GM23338 (cell line): ENCODE measurements at regions not wholly inside any gene's neighbourhood (a gene's known extent, or its start where the extent isn't known, plus 50 kb on each side); places are given as distances from the start of the nearest gene placed in this dataset.

Experiments
- ATAC-seq: fragments of 200-7000 bp; cut with Tn5 transposase; 3 replicates; pipeline ENCODE4 v1.9.1; 2020
- DNase-seq: peaks from one replicate; pipeline ENCODE4 v3.0.0-alpha.2; 2015; ENCODE audit warnings: low spot score
- H2AFZ ChIP-seq: fragments of 200-600 bp; sonication (generic); 2 replicates; pipeline ENCODE4 v1.8.0; 2016; ENCODE audit warnings: antibody characterized with exemption, mild to moderate bottlenecking, moderate library complexity
- H3F3A ChIP-seq: fragments of 200-600 bp; sonication (generic); replicated peaks from 2 replicates; pipeline ENCODE4 v1.8.0; 2017; ENCODE audit warnings: antibody characterized with exemption, mixed run types, low read depth
- H3K27ac ChIP-seq: fragments of 200-600 bp; sonication (generic); 2 replicates; pipeline ENCODE4 v1.6.1; 2016; ENCODE audit warnings: low read depth
- H3K27me3 ChIP-seq: fragments of 200-600 bp; sonication (generic); 2 replicates; pipeline ENCODE4 v1.8.0; 2016; ENCODE audit warnings: mild to moderate bottlenecking, mixed run types, moderate library complexity; ENCODE audit not compliant: insufficient read depth
- H3K36me3 ChIP-seq: fragments of 200-600 bp; sonication (generic); 2 replicates; pipeline ENCODE4 v1.8.0; 2016; ENCODE audit warnings: mild to moderate bottlenecking; ENCODE audit not compliant: insufficient read depth
- H3K4me1 ChIP-seq: fragments of 200-600 bp; sonication (generic); 2 replicates; pipeline ENCODE4 v1.8.0; 2016; ENCODE audit warnings: mild to moderate bottlenecking, moderate library complexity; ENCODE audit not compliant: insufficient read depth
- H3K4me2 ChIP-seq: fragments of 200-600 bp; sonication (generic); 2 replicates; pipeline ENCODE4 v1.7.1; 2017; ENCODE audit warnings: mixed run types
- H3K4me3 ChIP-seq: fragments of 200-600 bp; sonication (generic); 2 replicates; pipeline ENCODE4 v1.6.1; 2016; ENCODE audit warnings: mixed run types
- H3K79me2 ChIP-seq: fragments of 200-600 bp; sonication (generic); replicated peaks from 2 replicates; pipeline ENCODE4 v1.8.0; 2017; ENCODE audit warnings: mild to moderate bottlenecking; ENCODE audit not compliant: insufficient read depth
- H3K9me2 ChIP-seq: fragments of 200-600 bp; sonication (generic); 2 replicates; pipeline ENCODE4 v1.8.0; 2017; ENCODE audit not compliant: insufficient read depth
- H4K20me1 ChIP-seq: fragments of 200-600 bp; sonication (generic); replicated peaks from 2 replicates; pipeline ENCODE4 v1.8.0; 2017; ENCODE audit warnings: mild to moderate bottlenecking; ENCODE audit not compliant: insufficient read depth
- H3K27ac Mint-ChIP-seq: 2 replicates; pipeline ENCODE4 v1.8.0; 2020; ENCODE audit warnings: inconsistent platforms, mild to moderate bottlenecking, moderate library complexity, mixed read lengths
- H3K27me3 Mint-ChIP-seq: 3 replicates; pipeline ENCODE4 v1.8.0; 2022; ENCODE audit warnings: low read depth, mild to moderate bottlenecking, moderate library complexity, mixed read lengths, inconsistent platforms; ENCODE audit not compliant: insufficient read depth, poor library complexity
- H3K36me3 Mint-ChIP-seq: 3 replicates; pipeline ENCODE4 v1.8.0; 2021; ENCODE audit warnings: low read depth, mild to moderate bottlenecking, inconsistent platforms, moderate library complexity, mixed read lengths
- H3K4me1 Mint-ChIP-seq: 3 replicates; pipeline ENCODE4 v1.8.0; 2020; ENCODE audit warnings: mild to moderate bottlenecking, inconsistent platforms, mixed read lengths
- H3K4me3 Mint-ChIP-seq: 3 replicates; pipeline ENCODE4 v1.8.0; 2021; ENCODE audit warnings: moderate library complexity, mild to moderate bottlenecking, inconsistent platforms, mixed read lengths
- H3K9me3 Mint-ChIP-seq: 3 replicates; pipeline ENCODE4 v1.8.0; 2020; ENCODE audit warnings: moderate library complexity, mild to moderate bottlenecking, inconsistent platforms, mixed read lengths
- CREB1 ChIP-seq: fragments of 250-450 bp; sonication (Bioruptor Pico); IDR thresholded peaks from 2 replicates; pipeline ENCODE4 v1.5.0; 2020; ENCODE audit warnings: low read depth, mild to moderate bottlenecking, moderate library complexity
- EZH2 ChIP-seq: fragments of 200-600 bp; sonication (generic); IDR thresholded peaks from one replicate; pipeline ENCODE4 v1.8.0; 2017; ENCODE audit warnings: antibody characterized with exemption, mild to moderate bottlenecking, low read depth; ENCODE audit not compliant: unreplicated experiment
- EZH2phosphoT487 ChIP-seq: fragments of 200-600 bp; sonication (generic); IDR thresholded peaks from one replicate; pipeline ENCODE4 v1.8.1; 2018; ENCODE audit warnings: antibody characterized with exemption; ENCODE audit not compliant: unreplicated experiment
- JUNB ChIP-seq: IDR thresholded peaks from one replicate; pipeline ENCODE4 v1.6.1; 2016; ENCODE audit warnings: antibody characterized with exemption; ENCODE audit not compliant: unreplicated experiment
- NANOG ChIP-seq: IDR thresholded peaks from 2 replicates; pipeline ENCODE4 v1.6.1; 2016; ENCODE audit warnings: antibody characterized with exemption, borderline replicate concordance
- POLR2AphosphoS5 ChIP-seq: IDR thresholded peaks from 2 replicates; pipeline ENCODE4 v1.6.1; 2016; ENCODE audit warnings: antibody characterized with exemption, low read depth
- ZNF114 ChIP-seq: fragments of 250-450 bp; sonication (Bioruptor Pico); IDR thresholded peaks from 2 replicates; pipeline ENCODE4 v1.5.0; 2020; ENCODE audit warnings: mild to moderate bottlenecking, moderate library complexity
- TF ChIP-seq, protein P1 (sequence below), 2 experiments: fragments of 200-600 bp in 1 of 2; sonication (generic) in 1 of 2; conservative IDR thresholded peaks; 2 replicates each; pipeline versions ENCODE4 v1.5.1 to v1.6.1; 2016 to 2017; ENCODE audit warnings: antibody characterized with exemption in 2 of 2, low read depth in 2 of 2, mild to moderate bottlenecking in 2 of 2, moderate library complexity in 1 of 2
- TF ChIP-seq, protein P2 (sequence below): IDR thresholded peaks from one replicate; pipeline ENCODE4 v1.6.1; 2018; ENCODE audit warnings: antibody characterized with exemption; ENCODE audit not compliant: unreplicated experiment
- TF ChIP-seq, protein P3 (sequence below): IDR thresholded peaks from 2 replicates; pipeline ENCODE4 v1.6.1; 2016; ENCODE audit warnings: antibody characterized with exemption
- TF ChIP-seq, protein P4 (sequence below): fragments of 250-450 bp; sonication (Bioruptor Pico); IDR thresholded peaks from 2 replicates; pipeline ENCODE4 v1.5.0; 2020; ENCODE audit warnings: mild to moderate bottlenecking, moderate library complexity

DNA sequence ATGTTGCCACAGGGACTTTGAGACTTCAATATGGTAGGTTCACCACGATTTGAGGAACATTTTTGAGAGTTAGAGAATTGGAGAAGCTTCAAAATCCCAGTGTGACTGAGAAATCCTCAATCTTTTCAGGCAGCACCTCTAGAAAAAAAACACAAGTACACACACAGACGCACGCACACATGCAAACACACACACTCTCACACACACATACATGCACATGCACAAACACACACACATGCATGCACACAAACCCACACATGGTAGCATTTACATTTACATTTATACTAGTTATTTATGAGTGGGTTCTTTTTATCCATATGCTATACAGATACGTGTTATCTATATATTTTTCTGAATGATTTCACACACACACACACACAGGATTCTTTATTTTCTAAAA is 901.9 kb downstream of the GATA3 start:
- Histone ChIP-seq H3K79me2 (no peaks in the 10 kb centered on the region), H3K27me3 (no peaks in the 10 kb centered on the region), H3F3A (no peaks in the 10 kb centered on the region), H2AFZ (no peak overlapping the region; the same call in 1 of the 2 replicates), H3K27ac (no peak overlapping the region), H3K4me1 (no peaks in the 10 kb centered on the region), H3K36me3 (no peaks in the 10 kb centered on the region), H3K4me3 (no peak overlapping the region), H4K20me1 (no peaks in the 10 kb centered on the region), H3K4me2 (no peak overlapping the region), H3K9me2 (no peaks in the 10 kb centered on the region)
- H3K4me3 Mint-ChIP-seq, result no peak overlapping the region
- H3K27ac Mint-ChIP-seq, result no peak overlapping the region
- H3K4me1 Mint-ChIP-seq, result no peaks in the 10 kb centered on the region
- no peaks in the 10 kb centered on the region for H3K27me3 Mint-ChIP-seq
- no peak for ATAC-seq
- H3K36me3 Mint-ChIP-seq, result no peaks in the 10 kb centered on the region
- H3K9me3 Mint-ChIP-seq, result no peaks in the 10 kb centered on the region; the same call in 2 of the 3 replicates
- no peak for TF ChIP-seq EZH2phosphoT487
- TF ChIP-seq, protein P1, sequence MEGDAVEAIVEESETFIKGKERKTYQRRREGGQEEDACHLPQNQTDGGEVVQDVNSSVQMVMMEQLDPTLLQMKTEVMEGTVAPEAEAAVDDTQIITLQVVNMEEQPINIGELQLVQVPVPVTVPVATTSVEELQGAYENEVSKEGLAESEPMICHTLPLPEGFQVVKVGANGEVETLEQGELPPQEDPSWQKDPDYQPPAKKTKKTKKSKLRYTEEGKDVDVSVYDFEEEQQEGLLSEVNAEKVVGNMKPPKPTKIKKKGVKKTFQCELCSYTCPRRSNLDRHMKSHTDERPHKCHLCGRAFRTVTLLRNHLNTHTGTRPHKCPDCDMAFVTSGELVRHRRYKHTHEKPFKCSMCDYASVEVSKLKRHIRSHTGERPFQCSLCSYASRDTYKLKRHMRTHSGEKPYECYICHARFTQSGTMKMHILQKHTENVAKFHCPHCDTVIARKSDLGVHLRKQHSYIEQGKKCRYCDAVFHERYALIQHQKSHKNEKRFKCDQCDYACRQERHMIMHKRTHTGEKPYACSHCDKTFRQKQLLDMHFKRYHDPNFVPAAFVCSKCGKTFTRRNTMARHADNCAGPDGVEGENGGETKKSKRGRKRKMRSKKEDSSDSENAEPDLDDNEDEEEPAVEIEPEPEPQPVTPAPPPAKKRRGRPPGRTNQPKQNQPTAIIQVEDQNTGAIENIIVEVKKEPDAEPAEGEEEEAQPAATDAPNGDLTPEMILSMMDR (conservative IDR thresholded peaks at IDR 0.05; ENCODE audit: low read depth in 2 of 2), result no peak
- no peak for TF ChIP-seq ZNF114 (CRISPR knock-in tag)
- no peak for TF ChIP-seq NANOG
- TF ChIP-seq CREB1 (CRISPR knock-in tag), result no peak
- TF ChIP-seq, protein P2, sequence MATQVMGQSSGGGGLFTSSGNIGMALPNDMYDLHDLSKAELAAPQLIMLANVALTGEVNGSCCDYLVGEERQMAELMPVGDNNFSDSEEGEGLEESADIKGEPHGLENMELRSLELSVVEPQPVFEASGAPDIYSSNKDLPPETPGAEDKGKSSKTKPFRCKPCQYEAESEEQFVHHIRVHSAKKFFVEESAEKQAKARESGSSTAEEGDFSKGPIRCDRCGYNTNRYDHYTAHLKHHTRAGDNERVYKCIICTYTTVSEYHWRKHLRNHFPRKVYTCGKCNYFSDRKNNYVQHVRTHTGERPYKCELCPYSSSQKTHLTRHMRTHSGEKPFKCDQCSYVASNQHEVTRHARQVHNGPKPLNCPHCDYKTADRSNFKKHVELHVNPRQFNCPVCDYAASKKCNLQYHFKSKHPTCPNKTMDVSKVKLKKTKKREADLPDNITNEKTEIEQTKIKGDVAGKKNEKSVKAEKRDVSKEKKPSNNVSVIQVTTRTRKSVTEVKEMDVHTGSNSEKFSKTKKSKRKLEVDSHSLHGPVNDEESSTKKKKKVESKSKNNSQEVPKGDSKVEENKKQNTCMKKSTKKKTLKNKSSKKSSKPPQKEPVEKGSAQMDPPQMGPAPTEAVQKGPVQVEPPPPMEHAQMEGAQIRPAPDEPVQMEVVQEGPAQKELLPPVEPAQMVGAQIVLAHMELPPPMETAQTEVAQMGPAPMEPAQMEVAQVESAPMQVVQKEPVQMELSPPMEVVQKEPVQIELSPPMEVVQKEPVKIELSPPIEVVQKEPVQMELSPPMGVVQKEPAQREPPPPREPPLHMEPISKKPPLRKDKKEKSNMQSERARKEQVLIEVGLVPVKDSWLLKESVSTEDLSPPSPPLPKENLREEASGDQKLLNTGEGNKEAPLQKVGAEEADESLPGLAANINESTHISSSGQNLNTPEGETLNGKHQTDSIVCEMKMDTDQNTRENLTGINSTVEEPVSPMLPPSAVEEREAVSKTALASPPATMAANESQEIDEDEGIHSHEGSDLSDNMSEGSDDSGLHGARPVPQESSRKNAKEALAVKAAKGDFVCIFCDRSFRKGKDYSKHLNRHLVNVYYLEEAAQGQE, result no peak
- no peak for TF ChIP-seq EZH2
- TF ChIP-seq JUNB, result no peak
- TF ChIP-seq, protein P3, sequence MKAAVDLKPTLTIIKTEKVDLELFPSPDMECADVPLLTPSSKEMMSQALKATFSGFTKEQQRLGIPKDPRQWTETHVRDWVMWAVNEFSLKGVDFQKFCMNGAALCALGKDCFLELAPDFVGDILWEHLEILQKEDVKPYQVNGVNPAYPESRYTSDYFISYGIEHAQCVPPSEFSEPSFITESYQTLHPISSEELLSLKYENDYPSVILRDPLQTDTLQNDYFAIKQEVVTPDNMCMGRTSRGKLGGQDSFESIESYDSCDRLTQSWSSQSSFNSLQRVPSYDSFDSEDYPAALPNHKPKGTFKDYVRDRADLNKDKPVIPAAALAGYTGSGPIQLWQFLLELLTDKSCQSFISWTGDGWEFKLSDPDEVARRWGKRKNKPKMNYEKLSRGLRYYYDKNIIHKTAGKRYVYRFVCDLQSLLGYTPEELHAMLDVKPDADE, result no peak
- TF ChIP-seq, protein P4, sequence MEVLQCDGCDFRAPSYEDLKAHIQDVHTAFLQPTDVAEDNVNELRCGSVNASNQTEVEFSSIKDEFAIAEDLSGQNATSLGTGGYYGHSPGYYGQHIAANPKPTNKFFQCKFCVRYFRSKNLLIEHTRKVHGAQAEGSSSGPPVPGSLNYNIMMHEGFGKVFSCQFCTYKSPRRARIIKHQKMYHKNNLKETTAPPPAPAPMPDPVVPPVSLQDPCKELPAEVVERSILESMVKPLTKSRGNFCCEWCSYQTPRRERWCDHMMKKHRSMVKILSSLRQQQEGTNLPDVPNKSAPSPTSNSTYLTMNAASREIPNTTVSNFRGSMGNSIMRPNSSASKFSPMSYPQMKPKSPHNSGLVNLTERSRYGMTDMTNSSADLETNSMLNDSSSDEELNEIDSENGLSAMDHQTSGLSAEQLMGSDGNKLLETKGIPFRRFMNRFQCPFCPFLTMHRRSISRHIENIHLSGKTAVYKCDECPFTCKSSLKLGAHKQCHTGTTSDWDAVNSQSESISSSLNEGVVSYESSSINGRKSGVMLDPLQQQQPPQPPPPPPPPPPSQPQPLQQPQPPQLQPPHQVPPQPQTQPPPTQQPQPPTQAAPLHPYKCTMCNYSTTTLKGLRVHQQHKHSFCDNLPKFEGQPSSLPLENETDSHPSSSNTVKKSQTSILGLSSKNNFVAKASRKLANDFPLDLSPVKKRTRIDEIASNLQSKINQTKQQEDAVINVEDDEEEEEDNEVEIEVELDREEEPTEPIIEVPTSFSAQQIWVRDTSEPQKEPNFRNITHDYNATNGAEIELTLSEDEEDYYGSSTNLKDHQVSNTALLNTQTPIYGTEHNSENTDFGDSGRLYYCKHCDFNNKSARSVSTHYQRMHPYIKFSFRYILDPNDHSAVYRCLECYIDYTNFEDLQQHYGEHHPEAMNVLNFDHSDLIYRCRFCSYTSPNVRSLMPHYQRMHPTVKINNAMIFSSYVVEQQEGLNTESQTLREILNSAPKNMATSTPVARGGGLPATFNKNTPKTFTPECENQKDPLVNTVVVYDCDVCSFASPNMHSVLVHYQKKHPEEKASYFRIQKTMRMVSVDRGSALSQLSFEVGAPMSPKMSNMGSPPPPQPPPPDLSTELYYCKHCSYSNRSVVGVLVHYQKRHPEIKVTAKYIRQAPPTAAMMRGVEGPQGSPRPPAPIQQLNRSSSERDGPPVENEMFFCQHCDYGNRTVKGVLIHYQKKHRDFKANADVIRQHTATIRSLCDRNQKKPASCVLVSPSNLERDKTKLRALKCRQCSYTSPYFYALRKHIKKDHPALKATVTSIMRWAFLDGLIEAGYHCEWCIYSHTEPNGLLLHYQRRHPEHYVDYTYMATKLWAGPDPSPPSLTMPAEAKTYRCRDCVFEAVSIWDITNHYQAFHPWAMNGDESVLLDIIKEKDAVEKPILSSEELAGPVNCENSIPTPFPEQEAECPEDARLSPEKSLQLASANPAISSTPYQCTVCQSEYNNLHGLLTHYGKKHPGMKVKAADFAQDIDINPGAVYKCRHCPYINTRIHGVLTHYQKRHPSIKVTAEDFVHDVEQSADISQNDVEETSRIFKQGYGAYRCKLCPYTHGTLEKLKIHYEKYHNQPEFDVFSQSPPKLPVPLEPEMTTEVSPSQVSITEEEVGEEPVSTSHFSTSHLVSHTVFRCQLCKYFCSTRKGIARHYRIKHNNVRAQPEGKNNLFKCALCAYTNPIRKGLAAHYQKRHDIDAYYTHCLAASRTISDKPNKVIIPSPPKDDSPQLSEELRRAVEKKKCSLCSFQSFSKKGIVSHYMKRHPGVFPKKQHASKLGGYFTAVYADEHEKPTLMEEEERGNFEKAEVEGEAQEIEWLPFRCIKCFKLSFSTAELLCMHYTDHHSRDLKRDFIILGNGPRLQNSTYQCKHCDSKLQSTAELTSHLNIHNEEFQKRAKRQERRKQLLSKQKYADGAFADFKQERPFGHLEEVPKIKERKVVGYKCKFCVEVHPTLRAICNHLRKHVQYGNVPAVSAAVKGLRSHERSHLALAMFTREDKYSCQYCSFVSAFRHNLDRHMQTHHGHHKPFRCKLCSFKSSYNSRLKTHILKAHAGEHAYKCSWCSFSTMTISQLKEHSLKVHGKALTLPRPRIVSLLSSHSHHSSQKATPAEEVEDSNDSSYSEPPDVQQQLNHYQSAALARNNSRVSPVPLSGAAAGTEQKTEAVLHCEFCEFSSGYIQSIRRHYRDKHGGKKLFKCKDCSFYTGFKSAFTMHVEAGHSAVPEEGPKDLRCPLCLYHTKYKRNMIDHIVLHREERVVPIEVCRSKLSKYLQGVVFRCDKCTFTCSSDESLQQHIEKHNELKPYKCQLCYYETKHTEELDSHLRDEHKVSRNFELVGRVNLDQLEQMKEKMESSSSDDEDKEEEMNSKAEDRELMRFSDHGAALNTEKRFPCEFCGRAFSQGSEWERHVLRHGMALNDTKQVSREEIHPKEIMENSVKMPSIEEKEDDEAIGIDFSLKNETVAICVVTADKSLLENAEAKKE (CRISPR knock-in tag), result no peak
- no peak for TF ChIP-seq POLR2AphosphoS5
- no peak for DNase-seq
